HCT116 (cell line): ENCODE measurements at regions not wholly inside any gene's neighbourhood (a gene's known extent, or its start where the extent isn't known, plus 50 kb on each side); places are given as distances from the start of the nearest gene placed in this dataset.

Source experiments
- ATAC-seq: fragments of 200-7000 bp; cut with Tn5 transposase; 2 replicates; pipeline ENCODE4 v1.9.1; 2020; ENCODE audit warnings: mild to moderate bottlenecking, moderate library complexity
- BruUV-seq: library from RNA; stranded (reverse); fragments of 400-500 nt; replicated peaks from 2 replicates; lab custom pipeline; 2021; lab: Mats Ljungman, UMichigan
- CTCF ChIA-PET: fragments of 300-600 bp; sonication (Branson Sonifier 250); formaldehyde crosslinking; loops from one replicate; lab custom pipeline; 2021; ENCODE audit warnings: antibody characterized with exemption; lab: Charles Lee
- POLR2A ChIA-PET: fragments of 300-600, 350-600 bp; sonication (Branson Sonifier 250); formaldehyde crosslinking; loops from one replicate; lab custom pipeline; 2021; ENCODE audit warnings: antibody characterized with exemption; lab: Charles Lee
- RAD21 ChIA-PET, 2 experiments: fragments of 300-600 bp; sonication (Branson Sonifier 250); formaldehyde crosslinking; loops; one replicate each; lab custom pipeline; 2023; ENCODE audit warnings: low total read pairs in 2 of 2; ENCODE audit not compliant: uncharacterized antibody in 2 of 2, unreplicated experiment in 2 of 2, low non-redundant PET in 1 of 2; lab: Charles Lee
- DNase-seq: peaks from one replicate; pipeline ENCODE4 v3.0.0-alpha.2; 2010; ENCODE audit warnings: low read depth, low spot score
- H2AFZ ChIP-seq: fragments of 200-600 bp; shearing (Covaris generic), sonication (generic); 2 replicates; pipeline ENCODE4 v1.6.1; 2017; ENCODE audit warnings: low read depth, mixed run types, mixed read lengths, antibody characterized with exemption, low read length; ENCODE audit not compliant: poor library complexity, severe bottlenecking
- H3K27ac ChIP-seq: 2 replicates; pipeline ENCODE4 v1.5.1; 2012; ENCODE audit warnings: low read depth, low read length
- H3K27me3 ChIP-seq: fragments of 200-600 bp; sonication (generic); 2 replicates; pipeline ENCODE4 v1.6.1; 2016; ENCODE audit warnings: mixed run types, low read length, mixed read lengths; ENCODE audit not compliant: insufficient read depth
- H3K36me3 ChIP-seq, 2 experiments: fragments of 200-500 bp in 1 of 2; fragments of 200-600 bp in 1 of 2; sonication (Bioruptor generic) in 1 of 2; sonication (generic) in 1 of 2; 2 replicates each; pipeline versions ENCODE4 v1.5.1 to v1.6.1; 2014 to 2016; ENCODE audit warnings: low read length in 2 of 2, inconsistent platforms in 1 of 2, mixed read lengths in 1 of 2, mixed run types in 1 of 2; ENCODE audit not compliant: insufficient read depth in 2 of 2, control insufficient read depth in 1 of 2
- H3K4me1 ChIP-seq, 2 experiments: fragments of 200-600 bp in 1 of 2; sonication (generic) in 1 of 2; 2 replicates each; pipeline versions ENCODE4 v1.5.1 to v1.6.1; 2012 to 2017; ENCODE audit warnings: low read length in 2 of 2, inconsistent platforms in 1 of 2, mild to moderate bottlenecking in 1 of 2, mixed read lengths in 1 of 2, mixed run types in 1 of 2, moderate library complexity in 1 of 2; ENCODE audit not compliant: insufficient read depth in 2 of 2, control insufficient read depth in 1 of 2
- H3K4me2 ChIP-seq: fragments of 200-600 bp; sonication (generic); 2 replicates; pipeline ENCODE4 v1.6.1; 2017; ENCODE audit warnings: mixed run types, low read length, mixed read lengths
- H3K4me3 ChIP-seq, 2 experiments: fragments of 200-600 bp in 1 of 2; sonication (generic) in 1 of 2; replicated peaks in 1 of 2; 2 replicates each; pipeline ENCODE4 v1.5.1; 2011 to 2016; ENCODE audit warnings: low read length in 2 of 2, control low read depth in 1 of 2, low read depth in 1 of 2, mild to moderate bottlenecking in 1 of 2, mixed read lengths in 1 of 2, mixed run types in 1 of 2
- H3K79me2 ChIP-seq: fragments of 200-600 bp; sonication (generic); 2 replicates; pipeline ENCODE4 v1.6.1; 2017; ENCODE audit warnings: mild to moderate bottlenecking, mixed run types, low read length, moderate library complexity, mixed read lengths; ENCODE audit not compliant: insufficient read depth
- H3K9ac ChIP-seq: fragments of 200-600 bp; sonication (generic); 2 replicates; pipeline ENCODE4 v1.6.1; 2016; ENCODE audit warnings: low read length, mixed read lengths
- H3K9me2 ChIP-seq: fragments of 200-600 bp; sonication (generic), shearing (Covaris generic); 2 replicates; pipeline ENCODE4 v1.6.1; 2017; ENCODE audit warnings: mixed run types, mild to moderate bottlenecking, moderate library complexity; ENCODE audit not compliant: insufficient read depth
- H3K9me3 ChIP-seq, 2 experiments: fragments of 200-500 bp in 1 of 2; fragments of 200-600 bp in 1 of 2; sonication (Bioruptor generic) in 1 of 2; sonication (generic) in 1 of 2; 2 replicates each; pipeline ENCODE4 v1.6.1; 2014 to 2017; ENCODE audit warnings: low read length in 2 of 2, mixed read lengths in 2 of 2, inconsistent platforms in 1 of 2, low read depth in 1 of 2, mild to moderate bottlenecking in 1 of 2, mixed run types in 1 of 2, moderate library complexity in 1 of 2; ENCODE audit not compliant: control insufficient read depth in 1 of 2, insufficient read depth in 1 of 2
- H4K20me1 ChIP-seq: fragments of 200-600 bp; sonication (generic), shearing (Covaris generic); 2 replicates; pipeline ENCODE4 v1.6.1; 2017; ENCODE audit warnings: mixed run types, mild to moderate bottlenecking, moderate library complexity; ENCODE audit not compliant: insufficient read depth
- CBX3 ChIP-seq: IDR thresholded peaks from 2 replicates; pipeline ENCODE4 v1.6.1; 2012; ENCODE audit warnings: low read depth
- CEBPB ChIP-seq: IDR thresholded peaks from 2 replicates; pipeline ENCODE4 v1.6.1; 2012; ENCODE audit warnings: low read depth
- EGR1 ChIP-seq: IDR thresholded peaks from 2 replicates; pipeline ENCODE4 v1.6.1; 2012; ENCODE audit warnings: low read depth
- ELF1 ChIP-seq: IDR thresholded peaks from 2 replicates; pipeline ENCODE4 v1.6.1; 2012; ENCODE audit warnings: low read depth, borderline replicate concordance
- RAD21 ChIP-seq: IDR thresholded peaks from 2 replicates; pipeline ENCODE4 v1.6.1; 2012; ENCODE audit warnings: low read depth, mild to moderate bottlenecking
- REST ChIP-seq: IDR thresholded peaks from 2 replicates; pipeline ENCODE4 v1.6.1; 2012; ENCODE audit warnings: low read depth
- SIN3A ChIP-seq: IDR thresholded peaks from 2 replicates; pipeline ENCODE4 v1.6.1; 2012; ENCODE audit warnings: low read depth
- SP1 ChIP-seq: IDR thresholded peaks from 2 replicates; pipeline ENCODE4 v1.6.1; 2012; ENCODE audit warnings: low read depth
- SRF ChIP-seq: IDR thresholded peaks from 2 replicates; pipeline ENCODE4 v1.6.1; 2012; ENCODE audit warnings: low read depth
- TCF7L2 ChIP-seq: IDR thresholded peaks from 2 replicates; pipeline ENCODE4 v1.7.0; 2011; ENCODE audit warnings: borderline replicate concordance, inconsistent platforms; ENCODE audit not compliant: insufficient read depth, insufficient read length; ENCODE audit errors: extremely low read depth
- YY1 ChIP-seq: IDR thresholded peaks from 2 replicates; pipeline ENCODE4 v1.6.1; 2011; ENCODE audit warnings: low read length, low read depth, moderate library complexity, mild to moderate bottlenecking; ENCODE audit not compliant: insufficient replicate concordance; ENCODE audit errors: extremely low read depth
- intact Hi-C: fragments of 100-400 bp; cut with micrococcal nuclease; formaldehyde crosslinking; loops from 2 replicates; pipeline ENCODE4 v1.10.0; 2022
- TF ChIP-seq, protein P1 (sequence below), 3 experiments: fragments of 200-600 bp in 1 of 3; sonication (generic) in 1 of 3; IDR thresholded peaks in 2 of 3; conservative IDR thresholded peaks in 1 of 3; 2 replicates each; pipeline ENCODE4 v1.5.1; 2012 to 2017; ENCODE audit warnings: low read depth in 2 of 3, low read length in 2 of 3, antibody characterized with exemption in 1 of 3, borderline replicate concordance in 1 of 3, control low read depth in 1 of 3, mild to moderate bottlenecking in 1 of 3, mixed read lengths in 1 of 3, mixed run types in 1 of 3, moderate library complexity in 1 of 3; ENCODE audit not compliant: insufficient read depth in 1 of 3

DNA sequence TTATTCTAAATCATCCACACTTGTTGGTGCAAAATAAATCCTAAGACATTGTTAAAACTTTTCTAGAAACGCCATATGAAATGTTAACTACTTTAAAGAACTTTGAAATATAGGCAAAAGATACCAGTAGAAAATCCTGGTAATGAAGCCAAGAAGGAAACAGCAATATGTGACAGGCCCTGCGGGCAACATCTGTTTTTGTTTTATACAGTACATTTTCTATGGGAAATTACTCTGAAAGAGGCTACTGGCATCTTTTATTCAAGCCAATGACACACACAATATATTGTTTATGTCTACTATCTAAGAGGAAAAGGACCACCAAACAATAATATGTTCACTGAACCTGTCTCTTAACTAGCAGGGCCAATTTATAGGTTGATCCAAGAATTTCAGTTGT lies 829.7 kb downstream of the PCDH17 start:
- H3K9me2 ChIP-seq, result no peaks in the 10 kb centered on the region
- H3K4me1 ChIP-seq, result no peaks in the 10 kb centered on the region

More for the DNA sequence above, 829.7 kb downstream of the PCDH17 start:
- Histone ChIP-seq H3K27me3 (no peaks in the 10 kb centered on the region), H3K4me2 (no peak overlapping the region), H3K9ac (no peak overlapping the region), H3K4me3 (no peak overlapping the region), H3K79me2 (no peaks in the 10 kb centered on the region), H3K27ac (no peak overlapping the region), H4K20me1 (no peaks in the 10 kb centered on the region), H3K9me3 (peaks cover 13 to 15% of the 10 kb centered on the region in 2 experiments; a peak in 2 of 4 replicates), H3K36me3 (no peaks in the 10 kb centered on the region), H2AFZ (no peak overlapping the region)
- intact Hi-C loops, result no loop called here
- no peak for DNase-seq
- POLR2A ChIA-PET, result no interaction called here
- CTCF ChIA-PET, result no interaction called here
- no TSS peak for BruUV-seq
- RAD21 ChIA-PET, result no interaction called here
- no peak for TF ChIP-seq YY1
- TF ChIP-seq CBX3, result no peak
- no peak for TF ChIP-seq SIN3A
- no peak for TF ChIP-seq ELF1
- no peak for TF ChIP-seq EGR1
- TF ChIP-seq TCF7L2, result no peak
- TF ChIP-seq SRF, result no peak
- TF ChIP-seq CEBPB, result no peak
- TF ChIP-seq RAD21, result no peak
- TF ChIP-seq, protein P1, sequence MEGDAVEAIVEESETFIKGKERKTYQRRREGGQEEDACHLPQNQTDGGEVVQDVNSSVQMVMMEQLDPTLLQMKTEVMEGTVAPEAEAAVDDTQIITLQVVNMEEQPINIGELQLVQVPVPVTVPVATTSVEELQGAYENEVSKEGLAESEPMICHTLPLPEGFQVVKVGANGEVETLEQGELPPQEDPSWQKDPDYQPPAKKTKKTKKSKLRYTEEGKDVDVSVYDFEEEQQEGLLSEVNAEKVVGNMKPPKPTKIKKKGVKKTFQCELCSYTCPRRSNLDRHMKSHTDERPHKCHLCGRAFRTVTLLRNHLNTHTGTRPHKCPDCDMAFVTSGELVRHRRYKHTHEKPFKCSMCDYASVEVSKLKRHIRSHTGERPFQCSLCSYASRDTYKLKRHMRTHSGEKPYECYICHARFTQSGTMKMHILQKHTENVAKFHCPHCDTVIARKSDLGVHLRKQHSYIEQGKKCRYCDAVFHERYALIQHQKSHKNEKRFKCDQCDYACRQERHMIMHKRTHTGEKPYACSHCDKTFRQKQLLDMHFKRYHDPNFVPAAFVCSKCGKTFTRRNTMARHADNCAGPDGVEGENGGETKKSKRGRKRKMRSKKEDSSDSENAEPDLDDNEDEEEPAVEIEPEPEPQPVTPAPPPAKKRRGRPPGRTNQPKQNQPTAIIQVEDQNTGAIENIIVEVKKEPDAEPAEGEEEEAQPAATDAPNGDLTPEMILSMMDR (IDR thresholded peaks at IDR 0.05 in 2 of 3, conservative IDR thresholded peaks at IDR 0.05 in 1 of 3; ENCODE audit: borderline replicate concordance in 1 of 3, insufficient read depth in 1 of 3, low read depth in 2 of 3, low read length in 2 of 3), result no peak
- no peak for TF ChIP-seq REST
- no peak for TF ChIP-seq SP1
- ATAC-seq, result no peak
